PFSK-1 (cell line): ENCODE measurements at regions not wholly inside any gene's neighbourhood (a gene's known extent, or its start where the extent isn't known, plus 50 kb on each side); places are given as distances from the start of the nearest gene placed in this dataset.

Source experiments
- FOXP2 ChIP-seq: optimal IDR thresholded peaks from 2 replicates; pipeline ENCODE3; 2011; ENCODE audit warnings: borderline replicate concordance, control low read depth, inconsistent platforms; ENCODE audit not compliant: insufficient read depth; ENCODE audit errors: extremely low read length, extremely low read depth
- POLR2AphosphoS5 ChIP-seq: IDR thresholded peaks from 2 replicates; pipeline ENCODE4 v1.6.1; 2012; ENCODE audit warnings: low read depth, mild to moderate bottlenecking, control low read depth, low read length, moderate library complexity
- SIN3A ChIP-seq: IDR thresholded peaks from 2 replicates; pipeline ENCODE4 v1.6.1; 2012; ENCODE audit warnings: mild to moderate bottlenecking, low read length, moderate library complexity, borderline replicate concordance; ENCODE audit not compliant: insufficient read depth
- TAF1 ChIP-seq: IDR thresholded peaks from 2 replicates; pipeline ENCODE4 v1.6.1; 2012; ENCODE audit warnings: low read length, control low read depth, borderline replicate concordance; ENCODE audit not compliant: insufficient read depth
- TF ChIP-seq, protein P1 (sequence below), 2 experiments: IDR thresholded peaks; 2 replicates each; pipeline versions ENCODE4 v1.6.1 to v1.8.0; 2011 to 2012; ENCODE audit warnings: low read depth in 2 of 2, low read length in 2 of 2, control low read depth in 1 of 2, inconsistent platforms in 1 of 2, mild to moderate bottlenecking in 1 of 2, moderate library complexity in 1 of 2; ENCODE audit not compliant: insufficient read depth in 1 of 2

GRCh38 chr15:39433376-39433775 is 147.5 kb upstream of the THBS1 start:
- no peak for TF ChIP-seq TAF1
- no peak for TF ChIP-seq POLR2AphosphoS5
- TF ChIP-seq SIN3A = no peak
- no peak for TF ChIP-seq FOXP2

DNA sequence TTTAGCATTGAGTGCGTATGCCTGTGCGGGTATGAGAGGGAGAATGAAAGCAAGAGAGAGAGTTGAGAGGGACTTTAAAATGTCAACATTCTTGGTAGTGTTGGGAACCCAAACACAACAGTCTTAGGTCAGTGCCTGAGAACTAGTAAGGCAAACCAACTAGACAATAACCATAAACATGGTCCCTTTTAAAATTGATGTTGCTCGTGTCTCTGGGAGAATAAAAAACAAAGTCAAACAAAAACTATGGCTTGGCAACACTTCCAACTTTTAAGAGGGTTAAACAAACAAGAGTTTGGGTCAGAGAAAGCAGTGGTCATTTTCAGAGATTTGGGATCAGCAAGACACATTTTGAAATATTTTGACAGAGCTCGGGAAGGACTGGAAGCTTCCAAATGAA is 146.7 kb upstream of the THBS1 start:
- TF ChIP-seq SIN3A = no peak

GRCh38 chr15:39434751-39435238 is 146.1 kb upstream of the THBS1 start:
- TF ChIP-seq TAF1 (no peak), SIN3A (no peak), FOXP2 (no peak), POLR2AphosphoS5 (no peak)
- TF ChIP-seq, protein P1, sequence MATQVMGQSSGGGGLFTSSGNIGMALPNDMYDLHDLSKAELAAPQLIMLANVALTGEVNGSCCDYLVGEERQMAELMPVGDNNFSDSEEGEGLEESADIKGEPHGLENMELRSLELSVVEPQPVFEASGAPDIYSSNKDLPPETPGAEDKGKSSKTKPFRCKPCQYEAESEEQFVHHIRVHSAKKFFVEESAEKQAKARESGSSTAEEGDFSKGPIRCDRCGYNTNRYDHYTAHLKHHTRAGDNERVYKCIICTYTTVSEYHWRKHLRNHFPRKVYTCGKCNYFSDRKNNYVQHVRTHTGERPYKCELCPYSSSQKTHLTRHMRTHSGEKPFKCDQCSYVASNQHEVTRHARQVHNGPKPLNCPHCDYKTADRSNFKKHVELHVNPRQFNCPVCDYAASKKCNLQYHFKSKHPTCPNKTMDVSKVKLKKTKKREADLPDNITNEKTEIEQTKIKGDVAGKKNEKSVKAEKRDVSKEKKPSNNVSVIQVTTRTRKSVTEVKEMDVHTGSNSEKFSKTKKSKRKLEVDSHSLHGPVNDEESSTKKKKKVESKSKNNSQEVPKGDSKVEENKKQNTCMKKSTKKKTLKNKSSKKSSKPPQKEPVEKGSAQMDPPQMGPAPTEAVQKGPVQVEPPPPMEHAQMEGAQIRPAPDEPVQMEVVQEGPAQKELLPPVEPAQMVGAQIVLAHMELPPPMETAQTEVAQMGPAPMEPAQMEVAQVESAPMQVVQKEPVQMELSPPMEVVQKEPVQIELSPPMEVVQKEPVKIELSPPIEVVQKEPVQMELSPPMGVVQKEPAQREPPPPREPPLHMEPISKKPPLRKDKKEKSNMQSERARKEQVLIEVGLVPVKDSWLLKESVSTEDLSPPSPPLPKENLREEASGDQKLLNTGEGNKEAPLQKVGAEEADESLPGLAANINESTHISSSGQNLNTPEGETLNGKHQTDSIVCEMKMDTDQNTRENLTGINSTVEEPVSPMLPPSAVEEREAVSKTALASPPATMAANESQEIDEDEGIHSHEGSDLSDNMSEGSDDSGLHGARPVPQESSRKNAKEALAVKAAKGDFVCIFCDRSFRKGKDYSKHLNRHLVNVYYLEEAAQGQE (IDR thresholded peaks at IDR 0.05; ENCODE audit: insufficient read depth in 1 of 2, low read depth in 2 of 2, low read length in 2 of 2) = peak in 1 of 2 experiments; percentile 35; a peak in 1 of 4 replicates

DNA sequence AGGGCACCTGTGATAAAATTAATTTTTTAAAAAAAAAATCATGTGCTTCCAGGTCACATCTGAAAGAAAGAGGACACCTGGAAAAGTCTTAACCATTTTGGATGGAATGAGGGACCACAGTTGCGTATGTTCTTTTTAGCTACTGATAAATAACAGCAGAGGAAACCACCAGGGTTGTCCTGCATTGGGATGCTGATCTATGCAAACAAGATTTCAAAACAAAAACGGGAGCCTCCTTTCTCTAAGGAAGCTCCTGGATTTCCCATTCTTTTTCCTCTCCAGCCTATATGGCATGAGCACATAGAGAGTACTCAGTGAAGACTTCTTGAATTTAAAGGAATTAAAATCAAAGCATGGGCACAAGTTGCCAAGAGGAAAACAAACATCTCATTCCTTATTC is 145.6 kb upstream of the THBS1 start:
- TF ChIP-seq, protein P1 (IDR thresholded peaks at IDR 0.05; ENCODE audit: insufficient read depth in 1 of 2, low read depth in 2 of 2, low read length in 2 of 2) = no peak
- TF ChIP-seq POLR2AphosphoS5 (no peak), TAF1 (no peak), SIN3A (no peak)

DNA sequence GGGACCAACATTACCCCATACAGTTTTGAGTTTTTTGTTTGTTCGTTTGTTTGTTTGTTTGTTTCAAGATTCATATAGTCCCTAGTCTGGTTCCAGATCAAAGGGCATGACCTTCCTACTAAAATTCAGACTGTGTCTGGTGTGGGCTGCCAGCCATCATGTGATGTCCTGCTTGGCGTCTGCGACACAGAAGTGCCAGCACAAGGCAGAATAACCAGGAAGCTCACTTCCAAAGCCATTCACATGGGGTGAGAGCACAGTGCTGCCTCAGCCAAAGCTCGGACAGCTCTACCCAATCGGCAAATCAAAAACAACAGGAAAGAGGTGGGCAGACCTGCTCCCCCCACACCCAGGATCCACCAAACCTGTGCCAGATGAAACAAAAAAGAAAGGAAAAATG is 142.6 kb upstream of the THBS1 start:
- TF ChIP-seq, protein P1 (IDR thresholded peaks at IDR 0.05; ENCODE audit: insufficient read depth in 1 of 2, low read depth in 2 of 2, low read length in 2 of 2) = no peak
- TF ChIP-seq POLR2AphosphoS5 (no peak), FOXP2 (no peak), SIN3A (no peak), TAF1 (no peak)

DNA sequence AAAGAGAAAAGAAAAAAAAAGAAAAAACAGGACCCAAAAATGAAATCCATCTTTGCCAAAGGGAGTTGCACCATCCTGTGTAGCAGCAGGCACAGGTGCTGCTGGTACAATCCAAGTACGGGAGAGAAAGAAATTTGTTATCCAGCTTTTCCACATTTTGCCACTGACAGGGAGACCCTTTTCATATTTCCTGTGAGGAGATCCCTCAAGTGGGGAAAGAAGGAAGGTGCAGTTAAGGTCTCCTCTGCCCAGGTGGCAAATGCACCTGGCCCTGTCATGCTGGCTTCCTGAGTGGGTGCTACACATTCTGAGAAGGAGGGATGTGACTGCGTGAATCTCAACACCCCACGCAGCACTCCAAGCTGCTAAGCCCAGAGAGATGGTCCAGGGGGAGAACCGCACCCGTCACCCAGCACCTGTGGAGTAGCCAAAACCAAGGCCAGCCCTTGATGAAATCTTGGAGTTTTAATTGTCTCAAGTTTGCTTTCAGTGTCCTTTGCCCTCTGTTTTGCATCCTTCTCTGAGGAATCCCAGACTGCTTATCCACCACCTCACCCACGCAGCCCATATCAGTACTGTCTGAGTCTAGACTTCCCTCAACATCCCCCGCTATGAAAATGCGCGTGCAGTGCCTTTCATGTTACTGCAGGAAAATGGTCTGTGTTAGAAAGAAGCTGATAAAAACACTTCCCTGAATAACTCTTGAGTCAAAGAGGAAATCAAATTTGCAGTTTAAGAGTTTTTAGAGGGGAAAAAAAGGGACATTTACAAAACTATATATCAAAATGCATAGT is 141.9 kb upstream of the THBS1 start:
- no peak for TF ChIP-seq FOXP2
- no peak for TF ChIP-seq POLR2AphosphoS5
- TF ChIP-seq, protein P1 (IDR thresholded peaks at IDR 0.05; ENCODE audit: insufficient read depth in 1 of 2, low read depth in 2 of 2, low read length in 2 of 2) = no peak
- no peak for TF ChIP-seq TAF1
- no peak for TF ChIP-seq SIN3A
